Activated B cell treated with CpG ODN at 0.5 μM for 24 hours (primary cell): ENCODE measurements at regions not wholly inside any gene's neighbourhood (a gene's known extent, or its start where the extent isn't known, plus 50 kb on each side); places are given as distances from the start of the nearest gene placed in this dataset.
A peak's percentile ranks its signal among the peaks of the same experiment; 100 is the strongest.
"Not testable (repeated sequence)": the region's sequence is repeated elsewhere in the genome, so short reads cannot be mapped to it uniquely, and the experiment has no call there.

Experiments used
- ATAC-seq: fragments of 200-7000 bp; cut with Tn5 transposase; one replicate; pipeline ENCODE4 v1.10.0; 2021; ENCODE audit warnings: low read depth, mild to moderate bottlenecking, moderate library complexity
- CTCF ChIA-PET: fragments of 350-600 bp; sonication (Branson Sonifier 250); formaldehyde crosslinking; loops from one replicate; lab custom pipeline; 2021; ENCODE audit warnings: antibody characterized with exemption; lab: Charles Lee
- POLR2A ChIA-PET: fragments of 350-600 bp; sonication (Branson Sonifier 250); formaldehyde crosslinking; loops from one replicate; lab custom pipeline; 2021; ENCODE audit warnings: antibody characterized with exemption; lab: Charles Lee
- DNase-seq: peaks from one replicate; pipeline ENCODE4 v3.0.0; 2022
- H3K27ac Mint-ChIP-seq: one replicate; pipeline ENCODE4 v1.8.0; 2020; ENCODE audit warnings: mixed read lengths
- H3K27me3 Mint-ChIP-seq: one replicate; pipeline ENCODE4 v1.8.0; 2021; ENCODE audit warnings: mixed read lengths
- H3K36me3 Mint-ChIP-seq: one replicate; pipeline ENCODE4 v1.8.0; 2021; ENCODE audit warnings: low read depth, mixed read lengths
- H3K4me1 Mint-ChIP-seq: one replicate; pipeline ENCODE4 v1.8.0; 2021; ENCODE audit warnings: mixed read lengths
- H3K4me3 Mint-ChIP-seq: one replicate; pipeline ENCODE4 v1.8.0; 2020; ENCODE audit warnings: mild to moderate bottlenecking, mixed read lengths
- H3K9me3 Mint-ChIP-seq: one replicate; pipeline ENCODE4 v1.8.0; 2020; ENCODE audit warnings: mixed read lengths
- intact Hi-C: fragments of 100-400 bp; cut with micrococcal nuclease; formaldehyde crosslinking; loops from one replicate; pipeline ENCODE4 v1.15.1; 2024
- TF ChIP-seq, protein P1 (sequence below): fragments of 200-600 bp; IDR thresholded peaks from one replicate; pipeline ENCODE4 v1.8.0; 2022; ENCODE audit warnings: antibody characterized with exemption, mild to moderate bottlenecking

DNA sequence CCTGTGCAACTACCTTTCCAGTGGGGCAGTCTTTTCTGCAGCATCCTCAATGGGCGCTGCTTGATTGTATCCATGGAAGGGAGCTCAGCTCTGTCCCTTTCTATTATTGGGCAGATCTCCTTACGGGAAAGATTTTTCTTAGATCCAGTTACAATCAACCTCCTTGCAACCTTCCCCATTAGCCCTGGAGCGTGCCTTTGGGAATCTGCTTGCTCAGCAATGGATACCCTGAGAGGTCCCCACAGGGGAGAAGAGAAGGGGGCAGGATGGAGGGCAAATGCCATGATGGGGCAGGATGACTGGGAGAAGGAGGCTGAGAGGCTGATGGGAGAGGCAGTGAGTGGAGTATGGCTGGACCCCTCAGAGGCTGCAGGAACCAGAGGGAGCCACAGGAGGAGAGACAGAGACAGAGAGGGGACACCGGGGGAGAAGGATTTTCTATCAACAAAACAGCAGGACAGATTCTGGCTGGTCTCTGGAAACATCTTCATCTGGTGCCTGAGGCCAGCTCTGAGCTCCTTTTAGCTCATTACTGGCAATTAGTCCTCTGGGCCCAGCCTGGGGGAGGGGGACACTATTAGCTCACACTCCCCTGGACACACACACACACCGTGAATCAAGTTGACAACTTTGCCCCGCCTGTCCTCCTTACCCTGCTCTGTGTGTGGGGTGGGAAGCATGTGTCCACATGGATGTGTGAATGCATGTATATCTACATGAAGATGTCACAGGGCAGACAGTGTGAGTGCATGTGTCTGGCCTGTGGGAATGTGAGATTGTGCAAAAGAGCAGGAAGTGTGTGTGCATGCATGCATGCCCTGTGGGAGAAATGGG, 80.8 kb upstream of the PAX2 start:
- Mint-ChIP-seq H3K27me3 (peaks cover 58% of the 10 kb centered on the region), H3K27ac (no peak overlapping the region), H3K4me1 (no peaks in the 10 kb centered on the region), H3K9me3 (no peaks in the 10 kb centered on the region), H3K4me3 (no peak overlapping the region), H3K36me3 (no peaks in the 10 kb centered on the region)
- CTCF ChIA-PET = no interaction called here
- ATAC-seq (no peak), DNase-seq (no peak)
- TF ChIP-seq, protein P1, sequence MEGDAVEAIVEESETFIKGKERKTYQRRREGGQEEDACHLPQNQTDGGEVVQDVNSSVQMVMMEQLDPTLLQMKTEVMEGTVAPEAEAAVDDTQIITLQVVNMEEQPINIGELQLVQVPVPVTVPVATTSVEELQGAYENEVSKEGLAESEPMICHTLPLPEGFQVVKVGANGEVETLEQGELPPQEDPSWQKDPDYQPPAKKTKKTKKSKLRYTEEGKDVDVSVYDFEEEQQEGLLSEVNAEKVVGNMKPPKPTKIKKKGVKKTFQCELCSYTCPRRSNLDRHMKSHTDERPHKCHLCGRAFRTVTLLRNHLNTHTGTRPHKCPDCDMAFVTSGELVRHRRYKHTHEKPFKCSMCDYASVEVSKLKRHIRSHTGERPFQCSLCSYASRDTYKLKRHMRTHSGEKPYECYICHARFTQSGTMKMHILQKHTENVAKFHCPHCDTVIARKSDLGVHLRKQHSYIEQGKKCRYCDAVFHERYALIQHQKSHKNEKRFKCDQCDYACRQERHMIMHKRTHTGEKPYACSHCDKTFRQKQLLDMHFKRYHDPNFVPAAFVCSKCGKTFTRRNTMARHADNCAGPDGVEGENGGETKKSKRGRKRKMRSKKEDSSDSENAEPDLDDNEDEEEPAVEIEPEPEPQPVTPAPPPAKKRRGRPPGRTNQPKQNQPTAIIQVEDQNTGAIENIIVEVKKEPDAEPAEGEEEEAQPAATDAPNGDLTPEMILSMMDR = no peak
- intact Hi-C loops = no loop called here
- POLR2A ChIA-PET = interaction anchor here (0.7 kb wide), 1 partner anchor 64 kb away, joined by 3 read pairs; no protein-coding TSS in a partner anchor

- intact Hi-C loops, H3K27ac Mint-ChIP-seq, CTCF ChIA-PET, ATAC-seq, DNase-seq, H3K4me3 Mint-ChIP-seq, H3K36me3 Mint-ChIP-seq, H3K9me3 Mint-ChIP-seq, POLR2A ChIA-PET, H3K4me1 Mint-ChIP-seq: not testable (repeated sequence)
- peaks cover 55% of the 10 kb centered on the region for H3K27me3 Mint-ChIP-seq
These were observed 78.7 kb upstream of the PAX2 start for GRCh38 chr10:100666634-100667033.

DNA sequence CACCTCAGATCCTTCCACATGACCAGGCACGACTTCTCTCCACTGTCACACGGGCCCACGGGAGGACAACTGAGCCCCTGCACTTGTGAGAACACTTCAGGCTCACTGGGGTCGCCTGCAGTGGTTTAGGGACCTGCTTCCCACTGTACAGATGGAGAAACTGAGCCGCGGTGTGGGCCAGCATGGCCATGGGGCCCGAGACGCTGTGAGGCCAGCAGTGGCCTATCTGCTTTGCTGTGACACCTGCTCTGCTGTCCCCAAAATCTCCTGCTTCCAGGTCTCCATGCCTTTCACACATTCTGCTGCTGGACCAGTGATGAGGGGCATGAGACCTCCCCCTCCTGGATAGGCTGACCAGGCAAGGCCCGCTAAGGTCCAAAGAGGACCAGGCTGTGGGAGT, 75.8 kb upstream of the PAX2 start:
- peaks cover 54% of the 10 kb centered on the region for H3K27me3 Mint-ChIP-seq
- intact Hi-C loops = loop anchor here (1.0 kb wide), 2 partner anchors 159 to 345 kb away; no protein-coding TSS in a partner anchor
- TF ChIP-seq, protein P1 = no peak
- ChIA-PET POLR2A (interaction anchor here (0.6 kb wide), 1 partner anchor 13 kb away, joined by 3 read pairs; no protein-coding TSS in a partner anchor), CTCF (no interaction called here)
- H3K4me3 Mint-ChIP-seq = no peak overlapping the region
- no peaks in the 10 kb centered on the region for H3K9me3 Mint-ChIP-seq
- no peaks in the 10 kb centered on the region for H3K36me3 Mint-ChIP-seq
- no peak overlapping the region for H3K27ac Mint-ChIP-seq
- H3K4me1 Mint-ChIP-seq = peaks cover 8% of the 10 kb centered on the region
- DNase-seq = no peak
- no peak for ATAC-seq

DNA sequence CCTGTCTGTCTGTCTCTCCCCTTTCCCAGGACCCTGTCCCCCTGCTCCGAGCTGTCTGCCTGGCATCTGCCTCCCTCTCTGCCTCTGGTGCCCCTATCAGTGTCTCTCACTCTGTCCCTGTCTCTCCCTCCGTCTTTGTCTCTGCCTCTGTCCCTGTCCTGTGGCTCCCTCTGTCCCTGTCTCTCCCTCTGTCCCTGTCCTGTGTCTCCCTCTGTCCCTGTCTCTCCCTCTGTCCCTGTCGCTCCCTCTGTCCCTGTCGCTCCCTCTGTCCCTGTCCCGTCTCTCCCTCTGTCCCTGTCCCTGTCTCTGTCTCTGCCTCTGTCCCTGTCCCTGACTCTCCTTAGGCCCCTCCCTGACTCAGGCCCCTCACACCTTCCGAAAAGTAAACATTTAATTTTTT, 75.0 kb upstream of the PAX2 start:
- DNase-seq = no peak
- CTCF ChIA-PET = interaction anchor here (1.8 kb wide), 2 partner anchors 202 to 208 kb away, joined by 5 to 6 read pairs; no protein-coding TSS in a partner anchor
- TF ChIP-seq, protein P1 = no peak
- peaks cover 8% of the 10 kb centered on the region for H3K4me1 Mint-ChIP-seq
- H3K36me3 Mint-ChIP-seq = no peaks in the 10 kb centered on the region
- no peak for ATAC-seq
- H3K4me3 Mint-ChIP-seq = no peak overlapping the region
- POLR2A ChIA-PET = no interaction called here
- intact Hi-C loops = loop anchor here (1.0 kb wide), 2 partner anchors 158 to 344 kb away; no protein-coding TSS in a partner anchor
- no peaks in the 10 kb centered on the region for H3K9me3 Mint-ChIP-seq
- H3K27ac Mint-ChIP-seq = no peak overlapping the region
- peaks cover 53% of the 10 kb centered on the region for H3K27me3 Mint-ChIP-seq

GRCh38 chr10:100670828-100671479, 74.4 kb upstream of the PAX2 start:
- Mint-ChIP-seq H3K27me3 (peaks cover 58% of the 10 kb centered on the region), H3K4me1 (peaks cover 8% of the 10 kb centered on the region), H3K4me3 (peak overlapping the region; percentile 32), H3K27ac (no peak overlapping the region), H3K36me3 (no peaks in the 10 kb centered on the region), H3K9me3 (no peaks in the 10 kb centered on the region)
- ChIA-PET POLR2A (no interaction called here), CTCF (interaction anchor here (0.6 to 1.8 kb wide), 4 partner anchors 72 to 208 kb away, joined by 3 to 6 read pairs (median 4); no protein-coding TSS in a partner anchor)
- ATAC-seq = peak; percentile 82
- TF ChIP-seq, protein P1 = no peak
- DNase-seq = peak; percentile 67
- intact Hi-C loops = loop anchor here (1.0 kb wide), 5 partner anchors 72 to 343 kb away; no protein-coding TSS in a partner anchor
